HFF-Myc (cell line): ENCODE measurements at regions not wholly inside any gene's neighbourhood (a gene's known extent, or its start where the extent isn't known, plus 50 kb on each side); places are given as distances from the start of the nearest gene placed in this dataset.

Source experiments
- DNase-seq: peaks from one replicate; pipeline ENCODE4 v3.0.0-alpha.2; 2011; ENCODE audit warnings: low read depth; ENCODE audit errors: extremely low read depth
- H3K4me3 ChIP-seq: replicated peaks from 2 replicates; pipeline ENCODE4 v1.5.1; 2011; ENCODE audit warnings: low read depth, mild to moderate bottlenecking, control low read depth, low read length
- CTCF ChIP-seq: IDR thresholded peaks from 2 replicates; pipeline ENCODE4 v1.5.1; 2012; ENCODE audit warnings: mild to moderate bottlenecking, low read depth, low read length, control low read depth; ENCODE audit errors: missing control alignments

GRCh38 chr2:239854596-239854995 is 170.5 kb downstream of the NDUFA10 start:
- no peak overlapping the region for H3K4me3 ChIP-seq
- no peak for TF ChIP-seq CTCF
- DNase-seq: no peak

GRCh38 chr2:239853706-239854327 is 171.3 kb downstream of the NDUFA10 start:
- no peak for TF ChIP-seq CTCF
- DNase-seq: no peak
- no peak overlapping the region for H3K4me3 ChIP-seq

- DNase-seq: no peak
- no peak overlapping the region for H3K4me3 ChIP-seq
- TF ChIP-seq CTCF: no peak
Observed at GRCh38 chr2:239853121-239853520, 172.0 kb downstream of the NDUFA10 start.

- no peak overlapping the region for H3K4me3 ChIP-seq
- no peak for DNase-seq
- TF ChIP-seq CTCF: no peak
Observed at GRCh38 chr2:239852272-239852671, 172.9 kb downstream of the NDUFA10 start.

GRCh38 chr2:239846789-239847676 is 178.1 kb downstream of the NDUFA10 start:
- DNase-seq: no peak
- no peak for TF ChIP-seq CTCF
- no peak overlapping the region for H3K4me3 ChIP-seq

- DNase-seq: no peak
- H3K4me3 ChIP-seq: no peak overlapping the region
- TF ChIP-seq CTCF: no peak
Observed at GRCh38 chr2:239845968-239846367, 179.2 kb downstream of the NDUFA10 start.
